ENCODE measurements at regions not wholly inside any gene's neighbourhood (a gene's known extent, or its start where the extent isn't known, plus 50 kb on each side); places are given as distances from the start of the nearest gene placed in this dataset.

DNA sequence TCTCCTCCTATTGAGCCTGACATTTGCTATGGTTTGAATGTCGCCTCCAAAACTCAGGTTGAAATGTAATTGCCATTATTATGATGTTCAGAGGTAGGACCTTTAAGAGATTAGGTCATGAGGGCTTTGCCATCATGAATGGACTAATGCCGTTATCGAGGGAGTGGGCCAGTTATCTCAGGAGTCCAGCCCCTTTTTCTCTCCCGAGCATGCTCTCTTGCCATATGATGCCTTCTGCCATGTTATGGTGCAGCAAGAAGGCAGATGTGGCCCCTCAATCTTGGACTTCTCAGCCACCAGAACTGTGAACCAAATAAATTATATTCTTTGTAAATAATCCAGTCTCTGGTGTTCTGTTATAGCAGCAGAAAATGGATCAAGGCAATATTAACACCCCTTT, 323.5 kb downstream of the RRAGC start:
- intact Hi-C loops (cut with micrococcal nuclease) (no loop called here), in situ Hi-C loops (cut with MboI) (no loop called here)
- CTCF ChIA-PET (ENCODE audit: low intra/inter-chr PET ratio), result no interaction called here

DNA sequence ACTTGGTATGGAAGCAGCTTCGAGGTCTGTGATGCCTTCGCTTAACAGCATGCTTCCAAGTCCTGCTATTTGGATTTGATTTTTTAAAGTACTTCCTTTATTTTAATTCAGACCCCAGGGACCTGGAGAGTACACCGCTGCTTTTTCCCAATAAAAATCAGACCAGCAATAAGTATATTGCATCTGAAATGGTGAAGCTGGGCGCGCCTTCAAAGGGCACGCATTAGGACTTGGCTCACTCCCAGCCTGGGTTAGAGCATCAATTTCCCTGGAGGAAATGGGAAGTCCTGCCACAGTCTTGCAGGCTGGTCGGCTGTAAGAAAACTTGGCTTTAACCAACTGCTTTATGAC, 325.1 kb downstream of the RRAGC start:
- CTCF ChIA-PET (ENCODE audit: low intra/inter-chr PET ratio), result no interaction called here
- H3K9me3 ChIP-seq (replicated peaks; ENCODE audit: control insufficient read depth, insufficient read depth, low read depth, low read length), result no peaks in the 10 kb centered on the region
- no TSS peak for BruUV-seq (replicated peaks)
- 89% methylated on average over 7 of the region's 7 CpGs for WGBS (ENCODE audit: insufficient coverage, low coverage, missing lambda C conversion rate)
- H3K9ac ChIP-seq (ENCODE audit: insufficient read depth in 1 of 2, low read depth in 2 of 2, low read length in 2 of 2), result no peak overlapping the region
- intact Hi-C loops (cut with micrococcal nuclease), result no loop called here
- ATAC-seq (no peak), DNase-seq (ENCODE audit: extremely low read depth in 1 of 4, low spot score in 3 of 4) (no peak), FAIRE-seq (no peak)
- H3K4me1 ChIP-seq (replicated peaks in 1 of 2; ENCODE audit: control insufficient read depth in 2 of 2, insufficient read depth in 2 of 2, low read length in 2 of 2), result peaks cover 9 to 16% of the 10 kb centered on the region in 2 experiments
- H3K79me2 ChIP-seq (ENCODE audit: control insufficient read depth, insufficient read depth, low read length), result no peaks in the 10 kb centered on the region
- H3K27ac ChIP-seq (ENCODE audit: extremely low read depth, low read depth, low read length), result peak overlapping the region; percentile 36; the same call in 2 of the 3 replicates
- POLR2A ChIA-PET, result interaction anchor here (0.7 to 1.6 kb wide), 7 partner anchors 9 to 506 kb away, joined by 3 to 5 read pairs (median 4); no protein-coding TSS in a partner anchor
- no peak overlapping the region for H3K4me3 ChIP-seq
- H3K4me2 ChIP-seq (ENCODE audit: insufficient read depth, low read length), result no peak overlapping the region; the same call in 1 of the 2 replicates
- no peaks in the 10 kb centered on the region for H3K27me3 ChIP-seq (ENCODE audit: control insufficient read depth in 2 of 2, insufficient read depth in 2 of 2, low read length in 2 of 2)
- no peaks in the 10 kb centered on the region for H3K36me3 ChIP-seq (ENCODE audit: control insufficient read depth, insufficient read depth, low read length)
- in situ Hi-C loops (cut with MboI), result no loop called here
- no peaks in the 10 kb centered on the region for H4K20me1 ChIP-seq (replicated peaks; ENCODE audit: control insufficient read depth, insufficient read depth, low read length)
- H3K9me1 ChIP-seq (ENCODE audit: control insufficient read depth, insufficient read depth, low read length), result no peaks in the 10 kb centered on the region
- 0 out of 2 replicates have a peak overlapping the region, but pooled peaks have one; percentile 26 for H2AFZ ChIP-seq (ENCODE audit: low read depth, low read length)
- TF ChIP-seq, protein P1, sequence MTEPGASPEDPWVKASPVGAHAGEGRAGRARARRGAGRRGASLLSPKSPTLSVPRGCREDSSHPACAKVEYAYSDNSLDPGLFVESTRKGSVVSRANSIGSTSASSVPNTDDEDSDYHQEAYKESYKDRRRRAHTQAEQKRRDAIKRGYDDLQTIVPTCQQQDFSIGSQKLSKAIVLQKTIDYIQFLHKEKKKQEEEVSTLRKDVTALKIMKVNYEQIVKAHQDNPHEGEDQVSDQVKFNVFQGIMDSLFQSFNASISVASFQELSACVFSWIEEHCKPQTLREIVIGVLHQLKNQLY (CRISPR knock-in tag; conservative IDR thresholded peaks at IDR 0.05), result no peak
- TF ChIP-seq ZBTB8A (IDR thresholded peaks at IDR 0.05; ENCODE audit: partially characterized antibody) (no peak), CHD1 (IDR thresholded peaks at IDR 0.05; ENCODE audit: low read length) (no peak)
- TF ChIP-seq, protein P2, sequence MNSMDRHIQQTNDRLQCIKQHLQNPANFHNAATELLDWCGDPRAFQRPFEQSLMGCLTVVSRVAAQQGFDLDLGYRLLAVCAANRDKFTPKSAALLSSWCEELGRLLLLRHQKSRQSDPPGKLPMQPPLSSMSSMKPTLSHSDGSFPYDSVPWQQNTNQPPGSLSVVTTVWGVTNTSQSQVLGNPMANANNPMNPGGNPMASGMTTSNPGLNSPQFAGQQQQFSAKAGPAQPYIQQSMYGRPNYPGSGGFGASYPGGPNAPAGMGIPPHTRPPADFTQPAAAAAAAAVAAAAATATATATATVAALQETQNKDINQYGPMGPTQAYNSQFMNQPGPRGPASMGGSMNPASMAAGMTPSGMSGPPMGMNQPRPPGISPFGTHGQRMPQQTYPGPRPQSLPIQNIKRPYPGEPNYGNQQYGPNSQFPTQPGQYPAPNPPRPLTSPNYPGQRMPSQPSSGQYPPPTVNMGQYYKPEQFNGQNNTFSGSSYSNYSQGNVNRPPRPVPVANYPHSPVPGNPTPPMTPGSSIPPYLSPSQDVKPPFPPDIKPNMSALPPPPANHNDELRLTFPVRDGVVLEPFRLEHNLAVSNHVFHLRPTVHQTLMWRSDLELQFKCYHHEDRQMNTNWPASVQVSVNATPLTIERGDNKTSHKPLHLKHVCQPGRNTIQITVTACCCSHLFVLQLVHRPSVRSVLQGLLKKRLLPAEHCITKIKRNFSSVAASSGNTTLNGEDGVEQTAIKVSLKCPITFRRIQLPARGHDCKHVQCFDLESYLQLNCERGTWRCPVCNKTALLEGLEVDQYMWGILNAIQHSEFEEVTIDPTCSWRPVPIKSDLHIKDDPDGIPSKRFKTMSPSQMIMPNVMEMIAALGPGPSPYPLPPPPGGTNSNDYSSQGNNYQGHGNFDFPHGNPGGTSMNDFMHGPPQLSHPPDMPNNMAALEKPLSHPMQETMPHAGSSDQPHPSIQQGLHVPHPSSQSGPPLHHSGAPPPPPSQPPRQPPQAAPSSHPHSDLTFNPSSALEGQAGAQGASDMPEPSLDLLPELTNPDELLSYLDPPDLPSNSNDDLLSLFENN (IDR thresholded peaks at IDR 0.05; ENCODE audit: low read depth in 2 of 2, low read length in 2 of 2), result no peak
- TF ChIP-seq, protein P3, sequence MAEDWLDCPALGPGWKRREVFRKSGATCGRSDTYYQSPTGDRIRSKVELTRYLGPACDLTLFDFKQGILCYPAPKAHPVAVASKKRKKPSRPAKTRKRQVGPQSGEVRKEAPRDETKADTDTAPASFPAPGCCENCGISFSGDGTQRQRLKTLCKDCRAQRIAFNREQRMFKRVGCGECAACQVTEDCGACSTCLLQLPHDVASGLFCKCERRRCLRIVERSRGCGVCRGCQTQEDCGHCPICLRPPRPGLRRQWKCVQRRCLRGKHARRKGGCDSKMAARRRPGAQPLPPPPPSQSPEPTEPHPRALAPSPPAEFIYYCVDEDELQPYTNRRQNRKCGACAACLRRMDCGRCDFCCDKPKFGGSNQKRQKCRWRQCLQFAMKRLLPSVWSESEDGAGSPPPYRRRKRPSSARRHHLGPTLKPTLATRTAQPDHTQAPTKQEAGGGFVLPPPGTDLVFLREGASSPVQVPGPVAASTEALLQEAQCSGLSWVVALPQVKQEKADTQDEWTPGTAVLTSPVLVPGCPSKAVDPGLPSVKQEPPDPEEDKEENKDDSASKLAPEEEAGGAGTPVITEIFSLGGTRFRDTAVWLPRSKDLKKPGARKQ (CRISPR knock-in tag; IDR thresholded peaks at IDR 0.05), result no peak
- TF ChIP-seq, protein P4, sequence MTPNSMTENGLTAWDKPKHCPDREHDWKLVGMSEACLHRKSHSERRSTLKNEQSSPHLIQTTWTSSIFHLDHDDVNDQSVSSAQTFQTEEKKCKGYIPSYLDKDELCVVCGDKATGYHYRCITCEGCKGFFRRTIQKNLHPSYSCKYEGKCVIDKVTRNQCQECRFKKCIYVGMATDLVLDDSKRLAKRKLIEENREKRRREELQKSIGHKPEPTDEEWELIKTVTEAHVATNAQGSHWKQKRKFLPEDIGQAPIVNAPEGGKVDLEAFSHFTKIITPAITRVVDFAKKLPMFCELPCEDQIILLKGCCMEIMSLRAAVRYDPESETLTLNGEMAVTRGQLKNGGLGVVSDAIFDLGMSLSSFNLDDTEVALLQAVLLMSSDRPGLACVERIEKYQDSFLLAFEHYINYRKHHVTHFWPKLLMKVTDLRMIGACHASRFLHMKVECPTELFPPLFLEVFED (CRISPR knock-in tag; conservative IDR thresholded peaks at IDR 0.05), result no peak

More for the DNA sequence above, 323.5 kb downstream of the RRAGC start:
- Histone ChIP-seq H3K4me1 (replicated peaks in 1 of 2; ENCODE audit: control insufficient read depth in 2 of 2, insufficient read depth in 2 of 2, low read length in 2 of 2) (peaks cover 0 to 14% of the 10 kb centered on the region in 2 experiments; a peak in 3 of 5 replicates), H3K9me1 (ENCODE audit: control insufficient read depth, insufficient read depth, low read length) (no peaks in the 10 kb centered on the region), H3K9me3 (replicated peaks; ENCODE audit: control insufficient read depth, insufficient read depth, low read depth, low read length) (no peaks in the 10 kb centered on the region), H3K4me3 (no peak overlapping the region), H2AFZ (ENCODE audit: low read depth, low read length) (no peak overlapping the region), H3K4me2 (ENCODE audit: insufficient read depth, low read length) (no peak overlapping the region), H3K79me2 (ENCODE audit: control insufficient read depth, insufficient read depth, low read length) (no peaks in the 10 kb centered on the region), H4K20me1 (replicated peaks; ENCODE audit: control insufficient read depth, insufficient read depth, low read length) (no peaks in the 10 kb centered on the region), H3K27ac (ENCODE audit: extremely low read depth, low read depth, low read length) (no peak overlapping the region), H3K36me3 (ENCODE audit: control insufficient read depth, insufficient read depth, low read length) (no peaks in the 10 kb centered on the region), H3K27me3 (ENCODE audit: control insufficient read depth in 2 of 2, insufficient read depth in 2 of 2, low read length in 2 of 2) (no peaks in the 10 kb centered on the region), H3K9ac (ENCODE audit: insufficient read depth in 1 of 2, low read depth in 2 of 2, low read length in 2 of 2) (no peak overlapping the region)
- TF ChIP-seq RCOR1 (IDR thresholded peaks at IDR 0.05; ENCODE audit: borderline replicate concordance in 1 of 2, low read depth in 2 of 2, low read length in 2 of 2) (0 out of 4 replicates have a peak, but pooled peaks of 1 of the 2 experiments have one; percentile 8), NRF1 (conservative IDR thresholded peaks at IDR 0.05 in 1 of 2, IDR thresholded peaks at IDR 0.05 in 1 of 2) (peak; percentile 53 to 61), TGIF2 (CRISPR knock-in tag; IDR thresholded peaks at IDR 0.05) (no peak)
- POLR2A ChIA-PET, result no interaction called here
- no peak for DNase-seq (ENCODE audit: extremely low read depth in 1 of 4, low spot score in 3 of 4)
- FAIRE-seq, result no peak
- no peak for ATAC-seq
- 38% methylated on average over 4 of the region's 4 CpGs for WGBS (ENCODE audit: insufficient coverage, low coverage, missing lambda C conversion rate)
- no TSS peak for BruUV-seq (replicated peaks)

Measured in K562 (cell line).